K562 (cell line): ENCODE measurements at regions not wholly inside any gene's neighbourhood (a gene's known extent, or its start where the extent isn't known, plus 50 kb on each side); places are given as distances from the start of the nearest gene placed in this dataset.

ENCODE experiments used
- ATAC-seq: fragments of 200-7000 bp; cut with Tn5 transposase; 3 replicates; pipeline ENCODE4 v1.9.1; 2020; ENCODE audit warnings: moderate library complexity
- BruUV-seq: library from RNA; stranded (reverse); fragments of 400-500 nt; replicated peaks from 2 replicates; lab custom pipeline; 2021; lab: Mats Ljungman, UMichigan
- CTCF ChIA-PET: fragments of 300-600 bp; formaldehyde crosslinking; extraction: SDS; loops from one replicate; lab custom pipeline; 2021; ENCODE audit warnings: low intra/inter-chr PET ratio; lab: Yijun Ruan, JAX
- POLR2A ChIA-PET: fragments of 300-600, 350-650 bp; sonication (Branson Sonifier 250); formaldehyde crosslinking; extraction: SDS; loops from one replicate; lab custom pipeline; 2021; ENCODE audit warnings: antibody characterized with exemption, inconsistent platforms; lab: Yijun Ruan, JAX
- DNase-seq, 4 experiments: peaks; one replicate each; pipeline versions ENCODE4 v3.0.0 to v3.0.0-alpha.2; 2011 to 2018; ENCODE audit warnings: low spot score in 3 of 4, mixed read lengths in 3 of 4; ENCODE audit errors: extremely low read depth in 1 of 4
- FAIRE-seq: peaks from 2 replicates; lab custom pipeline; 2011; peaks lifted over from hg19 to GRCh38; lab: Jason Lieb, UNC
- H2AFZ ChIP-seq: 2 replicates; pipeline ENCODE4 v1.6.0; 2011; ENCODE audit warnings: low read depth, low read length, control low read depth, inconsistent platforms
- H3K27ac ChIP-seq: fragments of 200-600 bp; 3 replicates; pipeline ENCODE4 v1.8.0; 2011; ENCODE audit warnings: low read depth, mild to moderate bottlenecking, control low read depth, inconsistent platforms, low read length, moderate library complexity, mixed read lengths; ENCODE audit errors: extremely low read depth
- H3K27me3 ChIP-seq, 2 experiments: fragments of 300-600 bp in 1 of 2; 2 replicates in 1 of 2; 3 replicates in 1 of 2; pipeline versions ENCODE4 v1.6.0 to v1.8.0; 2011; ENCODE audit warnings: inconsistent platforms in 2 of 2, low read length in 2 of 2, mild to moderate bottlenecking in 1 of 2, mixed read lengths in 1 of 2, moderate library complexity in 1 of 2; ENCODE audit not compliant: control insufficient read depth in 2 of 2, insufficient read depth in 2 of 2
- H3K36me3 ChIP-seq: fragments of 300-600 bp; 3 replicates; pipeline ENCODE4 v1.8.0; 2011; ENCODE audit warnings: mild to moderate bottlenecking, low read length, inconsistent platforms; ENCODE audit not compliant: control insufficient read depth, insufficient read depth
- H3K4me1 ChIP-seq, 2 experiments: fragments of 200-600 bp in 1 of 2; replicated peaks in 1 of 2; 2 replicates in 1 of 2; 3 replicates in 1 of 2; pipeline versions ENCODE4 v1.5.1 to v1.8.0; 2011; ENCODE audit warnings: inconsistent platforms in 2 of 2, low read length in 2 of 2, mild to moderate bottlenecking in 1 of 2, mixed read lengths in 1 of 2, moderate library complexity in 1 of 2; ENCODE audit not compliant: control insufficient read depth in 2 of 2, insufficient read depth in 2 of 2
- H3K4me2 ChIP-seq: 2 replicates; pipeline ENCODE4 v1.6.1; 2011; ENCODE audit warnings: low read length, control low read depth, inconsistent platforms, mixed read lengths; ENCODE audit not compliant: insufficient read depth
- H3K4me3 ChIP-seq: fragments of 200-600 bp; sonication (generic), shearing (Covaris generic); 2 replicates; pipeline ENCODE4 v1.5.1; 2016; ENCODE audit warnings: control low read depth, inconsistent platforms
- H3K79me2 ChIP-seq: fragments of 200-600 bp; 3 replicates; pipeline ENCODE4 v1.8.0; 2011; ENCODE audit warnings: low read length, inconsistent platforms; ENCODE audit not compliant: control insufficient read depth, insufficient read depth
- H3K9ac ChIP-seq, 2 experiments: 2 replicates each; pipeline versions ENCODE4 v1.6.0 to v1.6.1; 2011; ENCODE audit warnings: low read depth in 2 of 2, low read length in 2 of 2, control low read depth in 1 of 2, inconsistent platforms in 1 of 2, mild to moderate bottlenecking in 1 of 2, mixed read lengths in 1 of 2; ENCODE audit not compliant: insufficient read depth in 1 of 2
- H3K9me1 ChIP-seq: one replicate; pipeline ENCODE4 v1.6.0; 2011; ENCODE audit warnings: inconsistent platforms, mild to moderate bottlenecking, low read length, moderate library complexity; ENCODE audit not compliant: control insufficient read depth, insufficient read depth
- H3K9me3 ChIP-seq: replicated peaks from 2 replicates; pipeline ENCODE4 v1.5.1; 2011; ENCODE audit warnings: low read depth, low read length, inconsistent platforms; ENCODE audit not compliant: control insufficient read depth, insufficient read depth
- H4K20me1 ChIP-seq: replicated peaks from 2 replicates; pipeline ENCODE4 v1.6.1; 2011; ENCODE audit warnings: low read length, inconsistent platforms, mixed read lengths; ENCODE audit not compliant: control insufficient read depth, insufficient read depth
- ATF3 ChIP-seq, 2 experiments: fragments of 450-650 bp in 1 of 2; sonication (generic) in 1 of 2; formaldehyde crosslinking in 1 of 2; IDR thresholded peaks in 1 of 2; conservative IDR thresholded peaks in 1 of 2; 2 replicates each; pipeline versions ENCODE4 v1.6.1 to v1.8.1; 2016 to 2023; ENCODE audit warnings: mild to moderate bottlenecking in 2 of 2, moderate library complexity in 2 of 2, inconsistent platforms in 1 of 2, missing genetic modification reagents in 1 of 2
- ATF4 ChIP-seq: fragments of 450-650 bp; formaldehyde crosslinking; IDR thresholded peaks from 2 replicates; pipeline ENCODE4 v1.4.0; 2022; ENCODE audit warnings: mild to moderate bottlenecking, moderate library complexity
- CEBPG ChIP-seq, 3 experiments: fragments of 200-800 bp in 1 of 3; sonication (Bioruptor generic) in 1 of 3; sonication (generic) in 1 of 3; formaldehyde crosslinking in 1 of 3; IDR thresholded peaks in 2 of 3; conservative IDR thresholded peaks in 1 of 3; 2 replicates each; pipeline versions ENCODE4 v1.6.1 to v1.8.0; 2016 to 2022; ENCODE audit warnings: missing compliant biosample characterization in 2 of 3, missing genetic modification characterization in 2 of 3, mild to moderate bottlenecking in 1 of 3, missing genetic modification reagents in 1 of 3
- CGGBP1 ChIP-seq: fragments of 250-450 bp; sonication (Bioruptor Pico); IDR thresholded peaks from 2 replicates; pipeline ENCODE4 v1.9.0; 2021; ENCODE audit warnings: mild to moderate bottlenecking
- CREM ChIP-seq: IDR thresholded peaks from 2 replicates; pipeline ENCODE4 v1.6.1; 2014; ENCODE audit warnings: antibody characterized with exemption, low read depth
- E2F6 ChIP-seq, 2 experiments: IDR thresholded peaks; 2 replicates each; pipeline ENCODE4 v1.6.1; 2011; ENCODE audit warnings: borderline replicate concordance in 1 of 2, control low read depth in 1 of 2, low read depth in 1 of 2, low read length in 1 of 2, mild to moderate bottlenecking in 1 of 2, mixed read lengths in 1 of 2, moderate library complexity in 1 of 2; ENCODE audit not compliant: insufficient read depth in 1 of 2, insufficient read length in 1 of 2, poor library complexity in 1 of 2, severe bottlenecking in 1 of 2; ENCODE audit errors: extremely low read depth in 1 of 2
- THRA ChIP-seq: fragments of 450-650 bp; IDR thresholded peaks from 2 replicates; pipeline ENCODE4 v1.6.1; 2017; ENCODE audit warnings: mild to moderate bottlenecking, moderate library complexity
- USF1 ChIP-seq: sonication (generic); formaldehyde crosslinking; IDR thresholded peaks from 2 replicates; pipeline ENCODE4 v1.9.0; 2022; ENCODE audit warnings: mild to moderate bottlenecking, missing genetic modification reagents
- ZNF586 ChIP-seq: fragments of 450-650 bp; formaldehyde crosslinking; conservative IDR thresholded peaks from 2 replicates; pipeline ENCODE4 v1.4.0; 2020; ENCODE audit warnings: mild to moderate bottlenecking, moderate library complexity
- WGBS: fragments of 100-300 bp; shearing (Covaris generic); methylation state at CpG from one replicate; pipeline ENCODE4 v1.1.6; 2016; ENCODE audit warnings: low coverage, mixed read lengths; ENCODE audit not compliant: insufficient coverage; ENCODE audit errors: missing lambda C conversion rate; 5-methylcytosine and 5-hydroxymethylcytosine counted together
- in situ Hi-C: fragments of 300-500 bp; cut with MboI; formaldehyde crosslinking; loops from 4 replicates; pipeline ENCODE4 v1.15.0; 2018; ENCODE audit warnings: inconsistent platforms, mixed read lengths
- intact Hi-C: fragments of 100-400 bp; cut with micrococcal nuclease; formaldehyde crosslinking; loops from 2 replicates; pipeline ENCODE4 v1.14.2; 2022

GRCh38 chr5:115456539-115457040, 88.0 kb downstream of the FEM1C start (continued):
- TF ChIP-seq ATF4 (CRISPR knock-in tag) = no peak
- TF ChIP-seq CREM = no peak
- TF ChIP-seq THRA = no peak
- TF ChIP-seq CGGBP1 (CRISPR knock-in tag) = no peak

- DNase-seq = no peak
- Histone ChIP-seq H3K4me3 (no peak overlapping the region), H3K9ac (no peak overlapping the region), H3K9me3 (no peaks in the 10 kb centered on the region), H3K9me1 (no peaks in the 10 kb centered on the region), H4K20me1 (no peaks in the 10 kb centered on the region), H3K27ac (no peak overlapping the region), H3K27me3 (peaks cover 0 to 6% of the 10 kb centered on the region in 2 experiments; a peak in 2 of 5 replicates), H3K36me3 (no peaks in the 10 kb centered on the region), H3K4me2 (no peak overlapping the region), H3K4me1 (no peaks in the 10 kb centered on the region), H3K79me2 (no peaks in the 10 kb centered on the region), H2AFZ (no peak overlapping the region)
- ChIA-PET POLR2A (no interaction called here), CTCF (no interaction called here)
- no TSS peak for BruUV-seq
- intact Hi-C loops (no loop called here), in situ Hi-C loops (no loop called here)
- TF ChIP-seq ZNF586 (CRISPR knock-in tag) (no peak), E2F6 (IDR thresholded peaks at IDR 0.05; ENCODE audit: borderline replicate concordance in 1 of 2, extremely low read depth in 1 of 2, insufficient read depth in 1 of 2, insufficient read length in 1 of 2, low read depth in 1 of 2, low read length in 1 of 2, poor library complexity in 1 of 2, severe bottlenecking in 1 of 2) (no peak), ATF3 (IDR thresholded peaks at IDR 0.05) (peak; percentile 39; the same call in 1 of the 2 replicates), ATF3 (CRISPR knock-in tag; conservative IDR thresholded peaks at IDR 0.05) (no peak), USF1 (CRISPR knock-in tag) (no peak), CEBPG (CRISPR knock-in tag; IDR thresholded peaks at IDR 0.05) (no peak), CEBPG (tag; conservative IDR thresholded peaks at IDR 0.05 in 1 of 2, IDR thresholded peaks at IDR 0.05 in 1 of 2) (peak in 1 of 2 experiments; percentile 26; a peak in 1 of 4 replicates)
- 1% methylated on average over 4 of the region's 4 CpGs for WGBS
- no peak for FAIRE-seq
- ATAC-seq = no peak
These were observed 88.5 kb downstream of the FEM1C start for GRCh38 chr5:115456056-115456455.
